ENCODE measurements at regions not wholly inside any gene's neighbourhood (a gene's known extent, or its start where the extent isn't known, plus 50 kb on each side); places are given as distances from the start of the nearest gene placed in this dataset.

DNA sequence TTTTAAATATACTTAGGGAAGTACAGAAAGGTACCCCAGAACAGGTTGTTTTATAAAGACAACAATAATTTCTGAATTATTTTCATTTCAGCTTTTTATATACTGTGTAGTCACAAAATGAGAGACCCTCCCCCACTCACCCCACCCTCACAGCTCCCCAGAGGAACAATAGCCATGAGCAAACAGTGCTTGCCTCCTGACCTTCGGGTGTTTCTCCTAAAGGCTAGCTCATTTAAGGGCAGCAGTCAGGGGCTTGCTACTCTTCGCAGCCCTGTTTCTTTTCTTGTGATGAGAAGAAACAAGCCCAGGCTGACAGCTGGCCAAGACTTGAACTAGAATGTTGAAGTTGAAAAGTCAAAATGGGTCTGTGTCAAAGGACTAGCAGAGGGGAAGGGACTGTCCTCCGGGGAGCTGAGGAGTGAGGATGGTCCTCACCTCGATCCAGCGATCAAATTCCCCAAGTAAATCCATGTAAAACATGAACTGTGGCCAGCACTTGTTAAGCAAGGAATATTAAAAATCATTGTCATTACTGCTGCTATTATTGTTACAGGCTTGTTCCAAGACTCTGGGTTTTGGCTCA lies 133.8 kb upstream of the ARHGAP5 start:
- no peak for TF ChIP-seq ESRRG (CRISPR knock-in tag; IDR thresholded peaks at IDR 0.05)
- TF ChIP-seq, protein P1, sequence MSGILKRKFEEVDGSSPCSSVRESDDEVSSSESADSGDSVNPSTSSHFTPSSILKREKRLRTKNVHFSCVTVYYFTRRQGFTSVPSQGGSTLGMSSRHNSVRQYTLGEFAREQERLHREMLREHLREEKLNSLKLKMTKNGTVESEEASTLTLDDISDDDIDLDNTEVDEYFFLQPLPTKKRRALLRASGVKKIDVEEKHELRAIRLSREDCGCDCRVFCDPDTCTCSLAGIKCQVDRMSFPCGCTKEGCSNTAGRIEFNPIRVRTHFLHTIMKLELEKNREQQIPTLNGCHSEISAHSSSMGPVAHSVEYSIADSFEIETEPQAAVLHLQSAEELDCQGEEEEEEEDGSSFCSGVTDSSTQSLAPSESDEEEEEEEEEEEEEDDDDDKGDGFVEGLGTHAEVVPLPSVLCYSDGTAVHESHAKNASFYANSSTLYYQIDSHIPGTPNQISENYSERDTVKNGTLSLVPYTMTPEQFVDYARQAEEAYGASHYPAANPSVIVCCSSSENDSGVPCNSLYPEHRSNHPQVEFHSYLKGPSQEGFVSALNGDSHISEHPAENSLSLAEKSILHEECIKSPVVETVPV (CRISPR knock-in tag; IDR thresholded peaks at IDR 0.05) = no peak
- TF ChIP-seq, protein P2, sequence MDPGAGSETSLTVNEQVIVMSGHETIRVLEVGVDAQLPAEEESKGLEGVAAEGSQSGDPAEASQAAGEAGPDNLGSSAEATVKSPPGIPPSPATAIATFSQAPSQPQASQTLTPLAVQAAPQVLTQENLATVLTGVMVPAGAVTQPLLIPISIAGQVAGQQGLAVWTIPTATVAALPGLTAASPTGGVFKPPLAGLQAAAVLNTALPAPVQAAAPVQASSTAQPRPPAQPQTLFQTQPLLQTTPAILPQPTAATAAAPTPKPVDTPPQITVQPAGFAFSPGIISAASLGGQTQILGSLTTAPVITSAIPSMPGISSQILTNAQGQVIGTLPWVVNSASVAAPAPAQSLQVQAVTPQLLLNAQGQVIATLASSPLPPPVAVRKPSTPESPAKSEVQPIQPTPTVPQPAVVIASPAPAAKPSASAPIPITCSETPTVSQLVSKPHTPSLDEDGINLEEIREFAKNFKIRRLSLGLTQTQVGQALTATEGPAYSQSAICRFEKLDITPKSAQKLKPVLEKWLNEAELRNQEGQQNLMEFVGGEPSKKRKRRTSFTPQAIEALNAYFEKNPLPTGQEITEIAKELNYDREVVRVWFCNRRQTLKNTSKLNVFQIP (CRISPR knock-in tag; IDR thresholded peaks at IDR 0.05; ENCODE audit: borderline replicate concordance, low read depth) = no peak
- TF ChIP-seq, protein P3, sequence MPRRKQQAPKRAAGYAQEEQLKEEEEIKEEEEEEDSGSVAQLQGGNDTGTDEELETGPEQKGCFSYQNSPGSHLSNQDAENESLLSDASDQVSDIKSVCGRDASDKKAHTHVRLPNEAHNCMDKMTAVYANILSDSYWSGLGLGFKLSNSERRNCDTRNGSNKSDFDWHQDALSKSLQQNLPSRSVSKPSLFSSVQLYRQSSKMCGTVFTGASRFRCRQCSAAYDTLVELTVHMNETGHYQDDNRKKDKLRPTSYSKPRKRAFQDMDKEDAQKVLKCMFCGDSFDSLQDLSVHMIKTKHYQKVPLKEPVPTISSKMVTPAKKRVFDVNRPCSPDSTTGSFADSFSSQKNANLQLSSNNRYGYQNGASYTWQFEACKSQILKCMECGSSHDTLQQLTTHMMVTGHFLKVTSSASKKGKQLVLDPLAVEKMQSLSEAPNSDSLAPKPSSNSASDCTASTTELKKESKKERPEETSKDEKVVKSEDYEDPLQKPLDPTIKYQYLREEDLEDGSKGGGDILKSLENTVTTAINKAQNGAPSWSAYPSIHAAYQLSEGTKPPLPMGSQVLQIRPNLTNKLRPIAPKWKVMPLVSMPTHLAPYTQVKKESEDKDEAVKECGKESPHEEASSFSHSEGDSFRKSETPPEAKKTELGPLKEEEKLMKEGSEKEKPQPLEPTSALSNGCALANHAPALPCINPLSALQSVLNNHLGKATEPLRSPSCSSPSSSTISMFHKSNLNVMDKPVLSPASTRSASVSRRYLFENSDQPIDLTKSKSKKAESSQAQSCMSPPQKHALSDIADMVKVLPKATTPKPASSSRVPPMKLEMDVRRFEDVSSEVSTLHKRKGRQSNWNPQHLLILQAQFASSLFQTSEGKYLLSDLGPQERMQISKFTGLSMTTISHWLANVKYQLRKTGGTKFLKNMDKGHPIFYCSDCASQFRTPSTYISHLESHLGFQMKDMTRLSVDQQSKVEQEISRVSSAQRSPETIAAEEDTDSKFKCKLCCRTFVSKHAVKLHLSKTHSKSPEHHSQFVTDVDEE (CRISPR knock-in tag; IDR thresholded peaks at IDR 0.05) = no peak
